ENCODE measurements at regions not wholly inside any gene's neighbourhood (a gene's known extent, or its start where the extent isn't known, plus 50 kb on each side); places are given as distances from the start of the nearest gene placed in this dataset.

GRCh38 chr3:6251612-6252400, 609.1 kb upstream of the GRM7 start:
- H3K9me3 ChIP-seq (ENCODE audit: control insufficient read depth, low read length): peaks cover 6% of the 10 kb centered on the region
- no peaks in the 10 kb centered on the region for H3K27me3 ChIP-seq (ENCODE audit: control insufficient read depth, insufficient read depth, low read length, poor library complexity, severe bottlenecking)
- no peak overlapping the region for H3K27ac ChIP-seq (ENCODE audit: low read depth, low read length)
- no peak overlapping the region for H3K9ac ChIP-seq (ENCODE audit: extremely low read depth, low read length, poor library complexity, severe bottlenecking)
- no peaks in the 10 kb centered on the region for H3K27me3 Mint-ChIP-seq (ENCODE audit: insufficient read depth)
- DNase-seq: no peak
- no peak overlapping the region for H3K4me3 Mint-ChIP-seq
- H3K36me3 ChIP-seq (ENCODE audit: control insufficient read depth, insufficient read depth, low read length): no peaks in the 10 kb centered on the region
- no peak overlapping the region for H3K27ac Mint-ChIP-seq
- TF ChIP-seq CTCF (conservative IDR thresholded peaks at IDR 0.05): no peak
- no peaks in the 10 kb centered on the region for H3K4me1 ChIP-seq (ENCODE audit: control insufficient read depth, insufficient read depth, low read length)
- 94 to 100% methylated on average over 1 to 2 of the region's 2 CpGs for WGBS, 2 experiments (ENCODE audit: insufficient coverage in 1 of 2, insufficient read length in 1 of 2)
- H3K4me1 Mint-ChIP-seq: no peaks in the 10 kb centered on the region
- H3K9me3 Mint-ChIP-seq: peaks cover 15% of the 10 kb centered on the region
- no peaks in the 10 kb centered on the region for H3K36me3 Mint-ChIP-seq (ENCODE audit: low read depth)
- no peak overlapping the region for H3K4me3 ChIP-seq (ENCODE audit: low read length)

- H3K36me3 ChIP-seq (ENCODE audit: control insufficient read depth, insufficient read depth, low read length): no peaks in the 10 kb centered on the region
- Mint-ChIP-seq H3K36me3 (ENCODE audit: low read depth) (no peaks in the 10 kb centered on the region), H3K9me3 (peaks cover 15% of the 10 kb centered on the region), H3K27me3 (ENCODE audit: insufficient read depth) (no peaks in the 10 kb centered on the region), H3K4me1 (no peaks in the 10 kb centered on the region), H3K27ac (no peak overlapping the region), H3K4me3 (no peak overlapping the region)
- peaks cover 6% of the 10 kb centered on the region for H3K9me3 ChIP-seq (ENCODE audit: control insufficient read depth, low read length)
- no peak overlapping the region for H3K4me3 ChIP-seq (ENCODE audit: low read length)
- 100% methylated on average over 1 of the region's 1 CpG for WGBS, 2 experiments (ENCODE audit: insufficient coverage in 1 of 2, insufficient read length in 1 of 2)
- H3K4me1 ChIP-seq (ENCODE audit: control insufficient read depth, insufficient read depth, low read length): no peaks in the 10 kb centered on the region
- no peak overlapping the region for H3K9ac ChIP-seq (ENCODE audit: extremely low read depth, low read length, poor library complexity, severe bottlenecking)
- no peak for TF ChIP-seq CTCF (conservative IDR thresholded peaks at IDR 0.05)
- no peak for DNase-seq
- no peak overlapping the region for H3K27ac ChIP-seq (ENCODE audit: low read depth, low read length)
- no peaks in the 10 kb centered on the region for H3K27me3 ChIP-seq (ENCODE audit: control insufficient read depth, insufficient read depth, low read length, poor library complexity, severe bottlenecking)
Observed at GRCh38 chr3:6254490-6254889, 606.4 kb upstream of the GRM7 start.

GRCh38 chr3:6255229-6255628, 605.7 kb upstream of the GRM7 start:
- Mint-ChIP-seq H3K4me3 (no peak overlapping the region), H3K4me1 (no peaks in the 10 kb centered on the region), H3K36me3 (ENCODE audit: low read depth) (no peaks in the 10 kb centered on the region), H3K9me3 (peaks cover 15% of the 10 kb centered on the region), H3K27ac (no peak overlapping the region), H3K27me3 (ENCODE audit: insufficient read depth) (no peaks in the 10 kb centered on the region)
- H3K4me3 ChIP-seq (ENCODE audit: low read length): no peak overlapping the region
- no peaks in the 10 kb centered on the region for H3K4me1 ChIP-seq (ENCODE audit: control insufficient read depth, insufficient read depth, low read length)
- no peaks in the 10 kb centered on the region for H3K27me3 ChIP-seq (ENCODE audit: control insufficient read depth, insufficient read depth, low read length, poor library complexity, severe bottlenecking)
- H3K9ac ChIP-seq (ENCODE audit: extremely low read depth, low read length, poor library complexity, severe bottlenecking): no peak overlapping the region
- H3K36me3 ChIP-seq (ENCODE audit: control insufficient read depth, insufficient read depth, low read length): no peaks in the 10 kb centered on the region
- peaks cover 6% of the 10 kb centered on the region for H3K9me3 ChIP-seq (ENCODE audit: control insufficient read depth, low read length)
- no peak overlapping the region for H3K27ac ChIP-seq (ENCODE audit: low read depth, low read length)
- WGBS, 2 experiments (ENCODE audit: insufficient coverage in 1 of 2, insufficient read length in 1 of 2): 97 to 100% methylated on average over 4 to 6 of the region's 6 CpGs
- DNase-seq: no peak
- TF ChIP-seq CTCF (conservative IDR thresholded peaks at IDR 0.05): no peak

Measured in endodermal cell (in vitro differentiated cells).